ENCODE measurements at regions not wholly inside any gene's neighbourhood (a gene's known extent, or its start where the extent isn't known, plus 50 kb on each side); places are given as distances from the start of the nearest gene placed in this dataset.
"Not testable (repeated sequence)": the region's sequence is repeated elsewhere in the genome, so short reads cannot be mapped to it uniquely, and the experiment has no call there.

DNA sequence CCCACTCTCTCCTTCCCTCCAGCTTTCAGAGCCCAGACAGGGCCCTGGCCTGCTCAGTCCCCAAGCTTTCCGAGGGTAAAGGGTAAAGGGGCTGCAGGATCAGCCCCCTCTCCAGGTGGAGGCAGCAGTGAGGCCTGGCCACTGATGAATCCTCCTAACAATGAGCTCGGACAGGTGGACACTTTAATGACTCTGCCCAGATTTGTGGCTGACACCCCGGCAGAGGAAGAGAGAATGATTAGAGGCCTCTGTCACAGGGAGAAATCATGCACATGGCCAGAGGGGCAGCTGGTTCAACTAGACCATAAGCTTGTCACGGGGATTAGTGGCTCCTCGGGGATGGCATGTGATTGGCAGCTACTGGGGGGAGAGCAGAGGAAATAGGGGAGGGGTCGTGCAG, 587.5 kb upstream of the B3GAT1 start:
- Histone ChIP-seq H3K9ac (no peak overlapping the region), H3K27ac (no peak overlapping the region)

DNA sequence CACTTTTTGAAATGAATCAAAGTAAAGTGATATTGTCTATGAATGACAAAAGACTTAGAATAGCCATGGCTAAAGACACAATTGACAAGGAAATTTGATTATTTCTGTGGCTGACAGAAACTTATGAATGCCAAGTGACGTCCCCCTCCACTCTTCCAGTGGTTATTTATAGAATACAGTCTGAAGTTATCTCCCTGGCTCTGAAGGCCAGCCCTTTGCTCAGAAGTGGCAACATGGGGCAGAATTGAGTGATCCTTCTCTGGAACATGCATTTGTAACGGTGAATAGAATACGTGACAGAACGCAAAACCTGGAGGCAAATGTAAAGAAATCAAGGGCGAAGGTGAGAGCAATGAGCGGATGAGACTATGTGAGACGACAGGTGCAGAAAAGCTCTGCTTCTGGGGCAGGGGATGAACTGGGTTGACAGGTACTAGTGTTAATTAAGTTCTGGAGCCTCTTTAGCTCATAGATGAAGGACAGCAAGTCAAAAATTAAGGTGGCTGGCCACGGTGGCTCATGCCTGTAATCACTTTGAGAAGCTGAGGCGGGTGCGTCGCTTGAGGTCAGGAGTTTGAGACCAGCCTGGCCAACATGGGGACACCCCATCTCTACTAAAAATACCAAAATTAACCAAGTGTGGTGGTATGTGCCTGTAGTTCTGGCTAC, 585.7 kb upstream of the B3GAT1 start:
- Histone ChIP-seq H4K20me1 (no peaks in the 10 kb centered on the region), H3K27me3 (no peaks in the 10 kb centered on the region), H3K9me3 (no peaks in the 10 kb centered on the region), H3K36me3 (no peaks in the 10 kb centered on the region), H3K9ac (no peak overlapping the region), H3K27ac (no peak overlapping the region), H3K4me2 (no peak overlapping the region), H3K4me1 (no peaks in the 10 kb centered on the region), H3K4me3 (no peak overlapping the region)
- TF ChIP-seq Cebpa-rat (IDR thresholded peaks at IDR 0.05) = no peak

More for the DNA sequence above, 587.5 kb upstream of the B3GAT1 start:
- Histone ChIP-seq H4K20me1 (no peaks in the 10 kb centered on the region), H3K4me1 (no peaks in the 10 kb centered on the region), H3K9me3 (no peaks in the 10 kb centered on the region), H3K4me2 (no peak overlapping the region), H3K4me3 (no peak overlapping the region), H3K27me3 (no peaks in the 10 kb centered on the region), H3K36me3 (no peaks in the 10 kb centered on the region)
- TF ChIP-seq Cebpa-rat (IDR thresholded peaks at IDR 0.05) = no peak

DNA sequence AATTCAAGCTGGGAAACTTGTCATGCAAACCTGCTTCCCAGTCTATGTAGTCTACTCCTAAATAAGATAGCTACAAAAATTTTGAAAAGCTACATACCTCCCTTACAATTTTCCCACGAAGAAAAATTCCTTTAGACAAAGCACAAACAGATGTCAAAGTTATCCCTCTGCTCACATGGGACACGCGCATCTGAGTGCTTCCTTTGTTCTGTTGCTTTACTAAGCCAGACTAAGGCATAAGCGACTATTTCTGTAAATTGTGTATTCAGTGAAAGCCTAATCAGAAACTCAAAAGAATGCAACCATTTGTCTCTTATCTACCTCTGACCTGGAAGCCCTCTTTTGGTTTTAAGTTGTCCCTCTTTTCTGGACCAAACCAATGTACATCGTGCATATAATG, 583.7 kb upstream of the B3GAT1 start:
- Histone ChIP-seq H4K20me1 (no peaks in the 10 kb centered on the region), H3K4me1 (no peaks in the 10 kb centered on the region), H3K9me3 (no peaks in the 10 kb centered on the region), H3K4me3 (no peak overlapping the region), H3K27ac (no peak overlapping the region), H3K4me2 (no peak overlapping the region), H3K27me3 (no peaks in the 10 kb centered on the region), H3K36me3 (no peaks in the 10 kb centered on the region), H3K9ac (no peak overlapping the region)
- TF ChIP-seq Cebpa-rat (IDR thresholded peaks at IDR 0.05) = no peak

DNA sequence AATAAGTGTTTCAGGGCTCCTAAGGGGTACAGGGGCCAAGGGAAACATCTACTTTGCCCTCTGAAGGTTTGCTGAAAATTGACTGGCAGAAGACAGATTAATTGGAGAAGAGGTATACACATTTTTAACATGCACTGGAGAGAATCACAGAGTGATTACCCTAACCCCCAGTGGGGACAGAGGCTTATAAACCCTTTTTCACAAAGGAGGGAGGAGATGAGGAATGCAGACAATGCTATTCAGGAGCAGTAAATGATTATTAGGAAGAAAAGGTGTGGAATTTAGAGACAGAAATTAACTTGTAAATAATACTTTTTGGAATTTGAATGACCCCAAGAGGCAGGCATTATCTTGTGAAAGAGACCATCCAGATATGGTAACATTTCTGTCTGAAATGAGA, 582.4 kb upstream of the B3GAT1 start:
- Histone ChIP-seq H4K20me1 (no peaks in the 10 kb centered on the region), H3K36me3 (no peaks in the 10 kb centered on the region), H3K27ac (no peak overlapping the region), H3K9me3 (no peaks in the 10 kb centered on the region), H3K9ac (no peak overlapping the region), H3K4me3 (no peak overlapping the region), H3K27me3 (no peaks in the 10 kb centered on the region), H3K4me1 (no peaks in the 10 kb centered on the region), H3K4me2 (no peak overlapping the region)
- TF ChIP-seq Cebpa-rat (IDR thresholded peaks at IDR 0.05) = no peak

DNA sequence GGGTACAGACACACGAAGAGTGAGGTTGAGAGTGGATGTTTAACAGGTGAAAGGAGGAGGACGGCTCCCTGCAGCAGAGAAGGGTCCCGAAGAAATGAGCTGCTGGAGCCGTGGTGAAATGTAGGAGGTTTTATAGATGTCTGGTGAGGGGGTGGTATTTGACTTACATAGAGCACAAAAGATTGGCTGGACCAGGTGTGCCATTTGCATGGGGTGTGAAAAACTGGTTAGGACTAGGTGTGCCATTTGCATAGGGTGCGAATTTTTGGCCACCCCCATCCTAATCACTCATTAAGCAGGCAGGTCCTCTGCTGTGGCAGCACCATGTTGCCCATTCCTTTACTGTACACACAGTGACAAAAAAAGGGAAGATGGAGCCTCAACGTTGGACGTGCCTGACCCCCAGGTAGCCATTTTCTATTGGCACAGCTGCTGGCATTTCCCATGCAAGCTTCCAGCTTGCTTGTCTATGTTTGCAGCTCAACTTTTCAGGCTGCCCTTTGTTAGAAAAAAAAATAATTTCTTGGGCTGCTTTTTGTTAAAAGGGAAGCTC, 581.7 kb upstream of the B3GAT1 start:
- H3K9ac ChIP-seq = no peak overlapping the region
- H3K36me3 ChIP-seq = no peaks in the 10 kb centered on the region
- H3K9me3 ChIP-seq = no peaks in the 10 kb centered on the region
- H4K20me1 ChIP-seq = no peaks in the 10 kb centered on the region
- H3K27ac ChIP-seq = no peak overlapping the region
- H3K4me1 ChIP-seq = no peaks in the 10 kb centered on the region
- H3K4me3 ChIP-seq = no peak overlapping the region
- no peaks in the 10 kb centered on the region for H3K27me3 ChIP-seq
- no peak for TF ChIP-seq Cebpa-rat (IDR thresholded peaks at IDR 0.05)
- no peak overlapping the region for H3K4me2 ChIP-seq

DNA sequence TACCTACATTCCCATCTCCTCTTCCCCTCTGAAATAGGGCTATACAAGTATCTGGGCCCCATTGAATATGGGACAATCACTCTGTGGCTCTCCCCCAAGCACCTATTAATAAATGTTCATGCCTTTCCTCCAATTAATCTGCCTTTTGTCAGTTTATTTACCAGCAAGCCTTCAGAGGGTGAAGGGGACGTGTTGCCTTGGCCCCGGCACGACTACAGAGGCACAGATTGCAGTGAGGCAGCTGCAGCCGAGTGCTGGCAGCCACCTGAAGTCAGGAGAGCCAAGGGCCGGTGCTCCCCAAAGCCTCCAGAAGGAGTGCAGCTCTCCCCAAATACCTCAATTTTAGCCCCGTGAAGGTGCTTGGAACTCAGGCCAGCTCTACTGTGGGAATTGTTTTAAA, 580.9 kb upstream of the B3GAT1 start:
- no peaks in the 10 kb centered on the region for H3K4me1 ChIP-seq

DNA sequence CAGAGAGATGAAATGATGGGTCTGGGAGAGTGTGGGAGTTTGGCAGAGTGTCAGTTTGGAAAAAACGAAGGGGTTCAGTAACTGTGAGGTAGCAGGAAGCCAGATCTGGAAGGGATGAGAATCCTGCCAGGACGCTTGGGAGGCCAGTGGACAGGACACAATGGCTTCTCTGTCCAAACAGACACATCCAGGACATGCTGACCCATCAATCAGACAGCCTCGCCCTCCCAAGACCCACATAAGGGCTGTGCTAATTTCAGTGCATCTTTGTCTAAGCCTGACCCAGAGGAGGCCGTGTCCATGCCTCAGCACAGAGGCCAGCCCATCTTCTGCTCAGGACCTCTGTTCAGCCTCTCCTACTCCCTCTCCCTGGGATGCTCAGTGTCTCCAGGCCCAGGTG, 576.5 kb upstream of the B3GAT1 start:
- no peak overlapping the region for H3K4me3 ChIP-seq
- H3K4me2 ChIP-seq = no peak overlapping the region
- TF ChIP-seq Cebpa-rat (IDR thresholded peaks at IDR 0.05) = no peak
- H4K20me1 ChIP-seq = no peaks in the 10 kb centered on the region
- no peak overlapping the region for H3K27ac ChIP-seq
- no peaks in the 10 kb centered on the region for H3K9me3 ChIP-seq
- H3K4me1 ChIP-seq = peaks cover 12% of the 10 kb centered on the region; the same call in 1 of the 2 replicates
- H3K27me3 ChIP-seq = no peaks in the 10 kb centered on the region
- no peak overlapping the region for H3K9ac ChIP-seq
- H3K36me3 ChIP-seq = no peaks in the 10 kb centered on the region

More for the DNA sequence above, 580.9 kb upstream of the B3GAT1 start:
- no peak overlapping the region for H3K9ac ChIP-seq
- H3K27ac ChIP-seq = no peak overlapping the region
- TF ChIP-seq Cebpa-rat (IDR thresholded peaks at IDR 0.05) = no peak
- H3K4me2 ChIP-seq = no peak overlapping the region
- no peaks in the 10 kb centered on the region for H3K27me3 ChIP-seq
- no peaks in the 10 kb centered on the region for H4K20me1 ChIP-seq
- H3K4me3 ChIP-seq = no peak overlapping the region
- no peaks in the 10 kb centered on the region for H3K36me3 ChIP-seq
- no peaks in the 10 kb centered on the region for H3K9me3 ChIP-seq

DNA sequence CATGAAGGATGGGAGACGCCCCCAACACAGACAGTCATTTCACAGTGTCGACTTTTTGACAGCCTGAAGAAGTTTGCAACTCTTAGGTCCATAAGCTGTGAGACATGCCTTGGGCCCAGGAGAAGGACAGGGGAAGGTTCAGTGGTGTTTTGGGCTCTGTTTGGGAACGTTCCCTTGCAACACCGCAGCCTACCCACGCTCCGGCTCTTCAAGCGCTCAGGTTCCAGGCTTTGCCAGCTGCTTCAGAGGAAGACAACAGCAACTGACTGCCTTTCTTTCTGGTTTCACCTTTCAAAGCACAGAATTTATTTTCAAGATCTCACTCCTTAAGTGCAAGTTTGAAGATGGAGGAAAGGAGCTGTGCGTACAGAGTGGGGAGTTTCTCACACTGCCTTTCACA, 575.8 kb upstream of the B3GAT1 start:
- no peaks in the 10 kb centered on the region for H3K9me3 ChIP-seq
- H4K20me1 ChIP-seq = no peaks in the 10 kb centered on the region
- no peak for TF ChIP-seq Cebpa-rat (IDR thresholded peaks at IDR 0.05)
- H3K27ac ChIP-seq = no peak overlapping the region
- H3K9ac ChIP-seq = no peak overlapping the region
- peaks cover 12% of the 10 kb centered on the region; the same call in 1 of the 2 replicates for H3K4me1 ChIP-seq
- H3K4me2 ChIP-seq = no peak overlapping the region
- no peaks in the 10 kb centered on the region for H3K36me3 ChIP-seq
- H3K27me3 ChIP-seq = no peaks in the 10 kb centered on the region
- no peak overlapping the region for H3K4me3 ChIP-seq

DNA sequence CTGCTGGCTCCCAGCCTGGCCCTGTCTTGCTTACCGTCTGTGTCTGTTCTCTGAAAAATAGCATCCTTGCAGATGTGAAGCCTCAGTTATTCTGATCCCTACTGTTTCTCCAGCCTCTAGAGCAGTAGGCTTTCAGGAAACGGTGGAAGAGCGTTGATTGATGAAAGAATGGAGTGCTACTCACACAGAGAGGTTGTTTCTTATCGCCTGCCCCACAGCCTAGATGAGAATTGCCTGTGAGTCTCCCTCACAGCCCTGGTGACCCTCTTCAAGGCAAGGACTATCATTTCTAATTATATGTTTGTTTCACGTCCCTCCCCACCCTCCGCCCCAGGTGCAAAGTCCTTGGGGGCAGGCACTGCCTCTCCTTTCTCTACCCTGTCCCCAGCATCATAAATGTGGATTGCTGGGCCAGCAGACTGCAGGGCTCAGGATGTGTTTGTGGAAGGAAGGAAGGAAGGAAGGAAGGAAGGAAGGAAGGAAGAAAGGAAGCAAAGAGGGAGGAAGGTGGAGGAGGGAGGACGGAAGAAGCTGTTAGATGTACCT, 575.3 kb upstream of the B3GAT1 start:
- H4K20me1 ChIP-seq = no peaks in the 10 kb centered on the region
- H3K36me3 ChIP-seq = no peaks in the 10 kb centered on the region
- no peak overlapping the region for H3K9ac ChIP-seq
- H3K4me2 ChIP-seq = no peak overlapping the region
- no peak for TF ChIP-seq Cebpa-rat (IDR thresholded peaks at IDR 0.05)
- H3K4me1 ChIP-seq = peaks cover 12% of the 10 kb centered on the region; the same call in 1 of the 2 replicates
- no peaks in the 10 kb centered on the region for H3K9me3 ChIP-seq
- no peak overlapping the region for H3K4me3 ChIP-seq
- no peaks in the 10 kb centered on the region for H3K27me3 ChIP-seq
- H3K27ac ChIP-seq = no peak overlapping the region

DNA sequence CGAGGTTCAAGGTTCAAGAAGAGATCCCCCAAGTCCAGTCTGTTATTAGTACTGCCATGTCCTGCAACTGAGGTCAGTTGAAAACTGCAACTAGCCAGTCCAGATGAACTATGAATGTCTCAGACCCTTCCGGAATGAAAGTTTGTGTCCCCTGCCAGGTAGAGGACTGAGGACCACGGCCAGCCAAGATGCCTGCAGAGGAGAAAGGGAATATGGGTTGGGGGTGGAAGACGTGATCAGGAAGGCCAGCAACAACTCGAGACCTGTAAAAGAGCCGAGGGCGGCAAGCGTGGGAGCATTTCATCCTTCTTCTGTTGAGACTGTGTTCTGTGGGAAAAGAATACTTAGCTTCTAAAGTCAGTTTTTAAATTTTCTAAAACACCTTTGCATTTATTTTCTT, 572.4 kb upstream of the B3GAT1 start:
- H3K36me3 ChIP-seq = no peaks in the 10 kb centered on the region
- peaks cover 12% of the 10 kb centered on the region; the same call in 1 of the 2 replicates for H3K4me1 ChIP-seq
- no peak overlapping the region for H3K27ac ChIP-seq
- H3K4me2 ChIP-seq = no peak overlapping the region
- no peaks in the 10 kb centered on the region for H4K20me1 ChIP-seq
- no peaks in the 10 kb centered on the region for H3K27me3 ChIP-seq
- no peak overlapping the region for H3K9ac ChIP-seq
- H3K4me3 ChIP-seq = no peak overlapping the region
- no peak for TF ChIP-seq Cebpa-rat (IDR thresholded peaks at IDR 0.05)
- no peaks in the 10 kb centered on the region for H3K9me3 ChIP-seq

DNA sequence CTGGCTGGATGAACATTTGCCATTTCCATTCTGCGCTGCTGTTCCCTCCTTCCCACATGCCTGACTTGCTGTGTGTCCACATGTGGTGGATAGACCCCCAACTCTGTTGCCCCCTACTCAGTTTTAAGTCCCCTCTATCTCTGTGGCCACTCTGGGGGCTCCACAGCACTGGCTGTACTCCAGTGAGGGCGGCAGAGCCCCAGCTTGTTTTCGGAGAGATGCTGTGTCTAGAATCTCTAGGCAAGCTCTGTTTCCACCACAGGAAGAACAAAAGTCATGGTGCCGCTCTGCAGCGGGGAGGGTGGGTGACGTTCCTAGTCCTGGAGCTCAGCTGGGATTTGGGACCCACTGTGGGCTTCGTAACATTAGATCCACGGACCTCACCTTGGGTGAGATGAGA, 570.4 kb upstream of the B3GAT1 start:
- H3K4me2 ChIP-seq, H3K27ac ChIP-seq, H3K4me3 ChIP-seq, H3K9me3 ChIP-seq, H3K27me3 ChIP-seq, H3K36me3 ChIP-seq, H3K9ac ChIP-seq, H3K4me1 ChIP-seq, H4K20me1 ChIP-seq: not testable (repeated sequence)
